NCI-H146 treated with DMSO at 0.1 percent for 48 hours (cell line): ENCODE measurements at regions not wholly inside any gene's neighbourhood (a gene's known extent, or its start where the extent isn't known, plus 50 kb on each side); places are given as distances from the start of the nearest gene placed in this dataset.
A peak's percentile ranks its signal among the peaks of the same experiment; 100 is the strongest.

ENCODE experiments used
- DNase-seq: peaks from one replicate; lab custom pipeline; 2025; ENCODE audit not compliant: unreplicated experiment; lab: John Stamatoyannopoulos, UW

DNA sequence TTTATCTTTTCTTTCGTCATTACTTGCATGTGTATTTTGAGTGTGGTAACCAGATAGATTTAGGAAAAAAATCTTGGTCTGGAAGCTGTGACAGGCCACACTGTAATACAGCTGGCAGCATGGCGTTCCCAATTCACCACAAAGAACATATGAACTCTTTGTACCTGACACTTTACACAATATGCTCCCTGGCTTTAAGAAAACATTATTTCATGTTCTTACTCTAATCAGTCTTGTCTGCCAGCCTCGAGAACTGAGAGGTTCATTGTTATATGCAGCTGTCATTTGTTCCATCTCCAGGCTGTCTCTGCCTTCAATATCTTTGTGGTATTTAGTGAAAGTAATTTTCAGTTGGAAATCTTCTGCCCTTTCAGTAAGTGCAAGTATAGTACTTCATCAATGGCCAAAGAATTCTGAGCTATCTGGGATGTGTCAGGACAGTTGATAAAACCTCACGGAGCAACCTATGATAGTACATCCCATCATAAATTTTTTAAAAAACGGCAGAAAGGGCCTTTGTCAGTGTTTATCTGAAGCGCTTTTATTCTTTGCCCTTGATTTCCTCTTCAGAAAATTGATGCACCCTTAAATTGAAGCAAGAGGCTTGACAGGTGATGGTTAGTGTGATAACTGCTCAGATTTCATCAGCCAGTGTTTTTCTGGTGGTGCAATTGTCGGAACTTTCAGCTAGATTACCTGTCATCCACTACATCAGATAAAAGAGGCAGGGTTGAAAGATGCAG, 146.3 kb upstream of the SP8 start:
- DNase-seq = no peak

DNA sequence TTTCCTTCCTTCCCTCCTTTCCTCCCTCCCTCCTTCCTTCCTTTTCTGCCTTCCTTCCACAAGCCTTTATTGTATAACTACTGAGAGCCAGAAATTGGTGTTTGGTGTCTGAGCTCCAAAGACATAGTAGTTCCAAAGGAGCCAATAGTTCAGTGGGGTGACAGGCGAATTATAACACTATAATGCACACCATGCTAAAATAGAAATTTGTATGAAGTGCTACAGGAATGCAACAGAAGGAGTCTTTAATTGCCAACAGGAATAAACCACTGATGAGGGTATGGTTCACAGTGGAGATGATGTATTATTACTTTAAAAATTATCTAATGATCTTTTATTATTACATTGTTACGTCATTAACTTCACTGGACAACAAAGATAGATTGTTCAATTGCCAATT, 158.8 kb upstream of the SP8 start:
- DNase-seq = no peak

GRCh38 chr7:20952916-20953315, 166.2 kb upstream of the SP8 start:
- no peak for DNase-seq

GRCh38 chr7:20954711-20955619, 168.3 kb upstream of the SP8 start:
- no peak for DNase-seq

- peak; percentile 71 for DNase-seq
These were observed 171.9 kb upstream of the SP8 start for GRCh38 chr7:20958572-20958971.

- DNase-seq = peak; percentile 59
These were observed 172.6 kb upstream of the SP8 start for GRCh38 chr7:20959281-20959680.

GRCh38 chr7:20963556-20964280, 177.0 kb upstream of the SP8 start:
- peak; percentile 37 for DNase-seq

GRCh38 chr7:20964281-20964918, 177.7 kb upstream of the SP8 start:
- peak; percentile 94 for DNase-seq

DNA sequence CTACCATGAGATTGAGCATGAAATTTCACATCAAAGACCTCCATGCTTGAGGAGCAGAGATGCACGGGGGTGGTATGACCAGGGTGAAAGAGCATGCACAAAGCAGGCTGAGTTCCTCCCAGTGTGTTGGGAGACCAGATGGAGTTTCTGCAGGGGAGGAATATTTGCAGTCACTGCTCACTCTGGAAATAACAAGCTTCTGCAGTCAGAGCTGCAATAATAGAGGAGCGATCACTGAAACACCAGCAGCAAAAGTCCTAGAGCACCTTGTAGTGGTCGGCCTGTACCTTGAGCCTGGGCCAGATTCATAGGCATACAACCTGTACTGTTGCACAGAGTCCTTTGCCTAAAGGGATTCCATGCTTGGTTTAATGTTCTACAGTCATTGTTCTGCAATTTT, 184.5 kb upstream of the SP8 start:
- no peak for DNase-seq

DNA sequence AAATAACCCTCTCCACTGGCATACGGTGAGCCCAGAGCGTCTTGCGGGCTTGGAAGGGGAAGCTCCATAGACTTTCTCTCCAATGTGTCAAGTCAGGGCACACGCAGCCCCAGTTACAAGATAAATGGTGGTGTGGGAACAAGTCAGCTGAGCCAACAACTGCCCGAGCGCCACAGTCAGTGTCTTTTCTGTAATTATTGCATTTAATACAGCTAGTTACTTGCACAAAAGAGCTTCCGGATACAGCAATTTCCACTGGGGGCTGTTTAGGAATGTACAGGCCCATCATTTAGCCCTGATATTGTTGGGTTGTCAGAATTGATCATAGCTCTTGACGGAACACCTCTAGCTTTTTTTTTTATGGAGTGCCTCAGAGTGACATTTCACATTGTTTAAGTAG, 193.5 kb upstream of the SP8 start:
- no peak for DNase-seq

- no peak for DNase-seq
These were observed 194.1 kb upstream of the SP8 start for GRCh38 chr7:20980668-20981264.

GRCh38 chr7:20988340-20988739, 201.7 kb upstream of the SP8 start:
- DNase-seq = no peak

- DNase-seq = no peak
These were observed 204.9 kb upstream of the SP8 start for GRCh38 chr7:20991544-20991943.

- no peak for DNase-seq
These were observed 207.0 kb upstream of the SP8 start for GRCh38 chr7:20993693-20994092.

DNA sequence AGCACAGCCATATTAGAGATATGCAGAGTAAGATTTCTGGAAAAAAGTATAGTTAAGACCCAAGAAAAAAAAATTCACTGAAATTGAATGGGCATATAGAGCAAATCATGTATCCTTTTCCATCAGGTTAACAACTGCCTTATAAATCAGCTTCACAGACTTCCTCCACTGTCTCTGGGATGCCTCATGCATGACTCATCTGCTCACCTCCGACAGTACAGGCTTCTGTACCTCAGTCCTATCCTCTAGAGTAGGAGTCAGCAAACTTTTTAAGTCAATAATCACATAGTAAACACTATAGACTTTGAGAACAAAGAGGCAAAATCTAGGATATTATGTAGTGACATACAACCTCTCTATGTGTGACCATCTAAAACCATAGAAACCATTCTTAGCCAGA, 211.6 kb upstream of the SP8 start:
- DNase-seq = no peak

DNA sequence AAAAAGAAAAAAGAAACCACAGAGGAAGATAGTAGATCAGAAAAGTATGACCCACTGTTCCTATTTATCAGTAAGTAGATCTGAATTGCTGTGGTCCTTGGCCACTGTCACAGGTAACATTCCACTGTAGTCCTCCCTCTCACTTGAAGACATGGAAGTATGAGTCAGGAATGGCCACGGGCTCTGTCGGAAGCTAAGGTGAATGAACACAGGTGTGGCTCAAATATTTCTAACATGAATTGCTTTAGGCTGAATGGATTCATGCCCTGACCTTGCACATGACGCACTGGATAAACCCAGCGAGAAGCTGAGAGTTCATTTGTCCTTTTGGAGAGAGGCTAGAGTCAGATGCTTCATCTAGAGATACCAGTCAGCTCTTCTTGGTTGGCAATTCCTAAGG, 224.5 kb upstream of the SP8 start:
- DNase-seq = no peak

DNA sequence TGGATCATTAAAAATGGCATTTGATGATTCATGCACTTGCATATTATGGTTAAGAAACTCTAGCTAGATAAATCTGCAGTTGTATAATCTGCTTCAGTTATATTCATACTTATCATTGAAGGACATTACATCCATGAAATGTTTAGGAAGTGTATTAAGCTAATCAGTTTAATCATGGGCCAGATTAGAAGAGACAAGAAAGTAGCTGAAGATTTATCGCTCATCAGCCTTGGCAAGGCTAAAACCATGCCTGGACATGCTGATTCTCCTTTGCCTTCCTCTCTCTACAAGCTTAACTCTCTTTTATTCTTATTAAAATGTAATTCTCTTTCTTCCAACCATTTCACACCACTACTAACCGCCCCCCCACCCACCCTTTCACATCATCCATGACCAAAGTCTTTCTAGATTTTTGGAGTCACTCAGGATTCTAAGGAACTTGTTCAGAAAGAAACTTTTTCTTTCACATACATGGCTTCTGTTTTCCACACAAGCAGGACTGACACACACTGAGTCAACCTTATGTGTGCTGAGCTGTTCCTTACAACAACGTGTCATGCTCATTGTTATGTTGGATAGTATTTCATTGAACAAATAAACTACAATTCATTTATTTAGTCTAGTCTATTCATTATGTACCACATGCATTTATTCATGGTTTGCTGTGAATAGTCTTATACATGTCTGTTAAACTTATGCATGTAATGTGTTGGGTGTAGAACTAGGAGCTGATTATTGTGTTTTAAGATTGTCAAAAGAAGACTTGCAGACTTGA, 227.3 kb upstream of the SP8 start:
- no peak for DNase-seq

GRCh38 chr7:21020667-21021066, 234.0 kb upstream of the SP8 start:
- DNase-seq = no peak

- DNase-seq = no peak
These were observed 237.3 kb upstream of the SP8 start for GRCh38 chr7:21023841-21024484.

DNA sequence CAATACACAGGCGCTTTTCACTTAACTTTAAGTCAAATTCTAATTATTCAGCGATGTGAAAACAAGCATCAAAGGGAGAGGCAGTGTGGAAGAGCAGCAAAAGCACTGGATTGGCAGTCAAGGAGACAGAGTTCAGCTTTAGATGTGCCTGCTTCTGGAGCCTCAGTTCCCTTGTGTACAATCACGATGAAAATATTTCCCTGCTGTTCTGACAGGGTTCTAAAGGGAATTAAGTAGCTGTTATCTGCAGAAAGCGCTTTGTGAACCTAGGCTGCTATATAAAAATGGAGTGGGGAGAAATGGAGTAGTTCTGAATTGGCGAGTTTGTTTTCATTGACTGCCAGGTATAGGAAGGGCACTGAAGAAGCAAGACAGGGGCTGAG, 237.8 kb upstream of the SP8 start:
- no peak for DNase-seq
